ENCODE measurements at regions not wholly inside any gene's neighbourhood (a gene's known extent, or its start where the extent isn't known, plus 50 kb on each side); places are given as distances from the start of the nearest gene placed in this dataset.

DNA sequence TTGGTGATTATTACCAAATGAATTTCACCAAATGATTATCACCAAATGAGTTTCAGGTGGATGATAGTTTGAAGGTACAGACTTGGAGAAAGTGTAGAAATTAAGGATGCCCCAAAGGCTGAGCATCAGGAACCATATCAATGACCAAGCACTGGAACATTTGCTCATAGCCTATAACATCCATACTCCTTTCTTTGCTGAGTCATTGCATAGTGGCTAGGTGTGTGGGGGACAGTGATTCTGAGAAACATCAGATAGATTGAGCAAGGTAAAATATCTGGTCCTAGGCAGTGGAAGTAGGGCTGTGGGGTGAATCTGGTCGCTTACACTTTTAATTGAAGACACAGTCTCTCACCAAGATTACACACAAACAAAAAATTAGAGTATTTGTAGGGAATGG lies 1362.5 kb upstream of the PABPC4L start:
- TF ChIP-seq, protein P1, sequence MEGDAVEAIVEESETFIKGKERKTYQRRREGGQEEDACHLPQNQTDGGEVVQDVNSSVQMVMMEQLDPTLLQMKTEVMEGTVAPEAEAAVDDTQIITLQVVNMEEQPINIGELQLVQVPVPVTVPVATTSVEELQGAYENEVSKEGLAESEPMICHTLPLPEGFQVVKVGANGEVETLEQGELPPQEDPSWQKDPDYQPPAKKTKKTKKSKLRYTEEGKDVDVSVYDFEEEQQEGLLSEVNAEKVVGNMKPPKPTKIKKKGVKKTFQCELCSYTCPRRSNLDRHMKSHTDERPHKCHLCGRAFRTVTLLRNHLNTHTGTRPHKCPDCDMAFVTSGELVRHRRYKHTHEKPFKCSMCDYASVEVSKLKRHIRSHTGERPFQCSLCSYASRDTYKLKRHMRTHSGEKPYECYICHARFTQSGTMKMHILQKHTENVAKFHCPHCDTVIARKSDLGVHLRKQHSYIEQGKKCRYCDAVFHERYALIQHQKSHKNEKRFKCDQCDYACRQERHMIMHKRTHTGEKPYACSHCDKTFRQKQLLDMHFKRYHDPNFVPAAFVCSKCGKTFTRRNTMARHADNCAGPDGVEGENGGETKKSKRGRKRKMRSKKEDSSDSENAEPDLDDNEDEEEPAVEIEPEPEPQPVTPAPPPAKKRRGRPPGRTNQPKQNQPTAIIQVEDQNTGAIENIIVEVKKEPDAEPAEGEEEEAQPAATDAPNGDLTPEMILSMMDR (conservative IDR thresholded peaks at IDR 0.05; ENCODE audit: low read depth, low read length), result no peak
- no peak overlapping the region for H3K4me3 ChIP-seq (ENCODE audit: low read depth, low read length)
- no peak for DNase-seq (ENCODE audit: low read depth)

GRCh38 chr4:135553213-135553612 lies 1351.6 kb upstream of the PABPC4L start:
- H3K4me3 ChIP-seq (ENCODE audit: low read depth, low read length), result no peak overlapping the region
- TF ChIP-seq, protein P1 (conservative IDR thresholded peaks at IDR 0.05; ENCODE audit: low read depth, low read length), result no peak

DNA sequence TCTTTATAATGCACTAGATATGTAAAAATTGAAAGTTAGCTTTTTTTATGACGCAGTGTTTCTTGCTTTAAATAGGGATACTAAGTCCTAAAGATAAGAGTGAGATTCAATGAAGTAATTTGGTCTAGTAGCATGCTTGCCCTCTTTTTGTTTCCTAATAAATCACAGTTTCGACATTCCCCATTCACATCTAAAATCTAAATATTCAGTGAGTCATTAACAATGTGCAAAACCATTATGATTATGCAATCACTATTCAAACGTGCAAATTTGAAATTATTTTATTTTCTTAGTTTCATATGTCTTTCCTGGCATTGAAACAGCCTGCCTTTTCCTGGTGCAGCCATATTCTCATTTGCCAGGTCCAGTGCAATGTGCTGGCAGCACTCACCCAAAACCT lies 1350.5 kb upstream of the PABPC4L start:
- TF ChIP-seq, protein P1 (conservative IDR thresholded peaks at IDR 0.05; ENCODE audit: low read depth, low read length), result no peak

More at GRCh38 chr4:135553213-135553612, 1351.6 kb upstream of the PABPC4L start:
- DNase-seq (ENCODE audit: low read depth), result no peak

DNA sequence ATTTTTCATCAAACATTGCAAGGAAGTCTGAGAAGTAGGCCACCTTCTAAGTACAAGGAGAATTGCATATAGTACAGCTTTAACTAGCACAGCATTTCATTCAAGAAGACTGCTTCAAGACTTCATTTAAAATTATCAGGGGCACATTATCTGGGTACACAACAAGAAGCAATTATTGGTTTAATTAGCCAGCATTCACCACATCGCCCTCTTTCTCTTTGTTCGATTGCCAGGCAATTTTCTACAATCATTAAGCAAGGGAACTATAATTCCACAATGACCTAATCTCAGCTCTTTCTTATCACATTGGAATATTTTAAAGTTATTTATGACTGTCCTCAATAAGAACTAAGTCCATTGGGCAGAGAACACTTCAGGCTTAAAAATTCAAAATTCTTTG lies 1347.1 kb upstream of the PABPC4L start:
- TF ChIP-seq, protein P1 (conservative IDR thresholded peaks at IDR 0.05; ENCODE audit: low read depth, low read length), result no peak
- no peak overlapping the region for H3K4me3 ChIP-seq (ENCODE audit: low read depth, low read length)
- no peak for DNase-seq (ENCODE audit: low read depth)

More for the DNA sequence above, 1350.5 kb upstream of the PABPC4L start:
- no peak overlapping the region for H3K4me3 ChIP-seq (ENCODE audit: low read depth, low read length)
- DNase-seq (ENCODE audit: low read depth), result no peak

DNA sequence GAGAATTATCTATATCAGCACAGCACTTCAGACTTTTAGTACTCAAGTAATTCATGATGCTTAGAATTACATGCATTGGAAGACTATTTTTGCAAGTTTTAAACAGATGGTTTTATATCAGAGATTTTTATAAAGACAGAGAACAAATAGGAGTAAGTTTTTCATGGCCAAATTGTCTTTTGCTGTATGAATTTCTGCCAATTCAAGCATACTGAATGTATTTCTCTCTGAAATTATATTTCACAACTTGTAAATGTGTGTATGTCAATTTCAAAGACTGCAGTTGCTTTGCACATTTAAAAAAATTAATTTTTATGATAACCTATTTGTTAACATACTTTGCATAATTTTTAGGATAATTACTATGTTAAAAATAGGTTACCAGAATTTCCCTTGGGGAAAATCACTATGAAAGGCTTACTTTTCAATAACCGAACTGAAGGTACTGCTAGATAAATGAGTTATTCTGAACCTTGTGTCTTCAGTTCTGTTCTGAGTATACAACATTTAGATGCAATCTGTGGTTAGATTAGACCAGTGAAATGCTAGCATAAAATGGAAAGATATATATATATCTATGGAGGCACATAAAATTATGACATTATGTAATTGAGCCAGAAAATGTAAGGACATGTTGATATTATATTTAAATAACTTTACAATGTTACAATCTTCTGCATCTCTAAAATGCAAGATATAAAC lies 1344.2 kb upstream of the PABPC4L start:
- no peak overlapping the region for H3K4me3 ChIP-seq (ENCODE audit: low read depth, low read length)
- TF ChIP-seq, protein P1 (conservative IDR thresholded peaks at IDR 0.05; ENCODE audit: low read depth, low read length), result no peak
- DNase-seq (ENCODE audit: low read depth), result no peak

- TF ChIP-seq, protein P1 (conservative IDR thresholded peaks at IDR 0.05; ENCODE audit: low read depth, low read length), result no peak
- no peak for DNase-seq (ENCODE audit: low read depth)
Measured at GRCh38 chr4:135538698-135539097, 1337.1 kb upstream of the PABPC4L start.

DNA sequence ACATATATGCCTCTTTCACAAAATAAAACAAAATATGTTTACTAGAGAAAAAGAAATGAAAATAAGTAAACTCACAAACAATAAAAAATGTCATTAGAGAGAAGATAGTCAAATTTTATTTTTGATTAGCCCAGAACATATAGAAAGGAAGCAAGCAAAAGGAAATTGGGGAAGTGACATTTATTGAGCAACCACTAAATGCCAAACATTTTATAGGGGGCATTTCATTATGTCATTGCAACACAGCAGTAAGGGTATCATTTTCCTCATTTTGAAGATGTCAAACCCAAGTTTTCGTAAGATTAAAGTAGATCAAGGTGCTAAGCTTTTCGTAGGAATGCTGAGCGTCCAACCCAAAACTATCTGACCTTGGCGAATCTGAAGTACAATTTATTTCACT lies 1331.5 kb upstream of the PABPC4L start:
- no peak for DNase-seq (ENCODE audit: low read depth)
- TF ChIP-seq, protein P1 (conservative IDR thresholded peaks at IDR 0.05; ENCODE audit: low read depth, low read length), result no peak
- no peak overlapping the region for H3K4me3 ChIP-seq (ENCODE audit: low read depth, low read length)

More at GRCh38 chr4:135538698-135539097, 1337.1 kb upstream of the PABPC4L start:
- H3K4me3 ChIP-seq (ENCODE audit: low read depth, low read length), result no peak overlapping the region

Measured in choroid plexus epithelial cell (primary cell).